HG03469 (cell line): ENCODE measurements at regions not wholly inside any gene's neighbourhood (a gene's known extent, or its start where the extent isn't known, plus 50 kb on each side); places are given as distances from the start of the nearest gene placed in this dataset.
"Not testable (repeated sequence)": the region's sequence is repeated elsewhere in the genome, so short reads cannot be mapped to it uniquely, and the experiment has no call there.

Experiments used
- ATAC-seq: cut with Tn5 transposase; IDR thresholded peaks from one replicate; pipeline ENCODE4 v1.9.1; 2021; ENCODE audit warnings: mild to moderate bottlenecking, moderate library complexity, moderate number of reproducible peaks; ENCODE audit not compliant: unreplicated experiment

- no peak for ATAC-seq
Observed at GRCh38 chr3:110646055-110646454, 425.6 kb upstream of the NECTIN3 start.

GRCh38 chr3:110646496-110646895, 425.1 kb upstream of the NECTIN3 start:
- no peak for ATAC-seq

GRCh38 chr3:110647586-110647985, 424.0 kb upstream of the NECTIN3 start:
- no peak for ATAC-seq

GRCh38 chr3:110650741-110651140, 420.9 kb upstream of the NECTIN3 start:
- no peak for ATAC-seq

- no peak for ATAC-seq
Observed at GRCh38 chr3:110654843-110655502, 416.6 kb upstream of the NECTIN3 start.

- no peak for ATAC-seq
Observed at GRCh38 chr3:110656394-110657025, 415.1 kb upstream of the NECTIN3 start.

- no peak for ATAC-seq
Observed at GRCh38 chr3:110664148-110664547, 407.5 kb upstream of the NECTIN3 start.

- no peak for ATAC-seq
Observed at GRCh38 chr3:110666495-110666894, 405.1 kb upstream of the NECTIN3 start.

GRCh38 chr3:110667216-110667615, 404.4 kb upstream of the NECTIN3 start:
- ATAC-seq, result no peak

- no peak for ATAC-seq
Observed at GRCh38 chr3:110670407-110670806, 401.2 kb upstream of the NECTIN3 start.

GRCh38 chr3:110677506-110677905, 394.1 kb upstream of the NECTIN3 start:
- ATAC-seq, result no peak

GRCh38 chr3:110679285-110679684, 392.3 kb upstream of the NECTIN3 start:
- ATAC-seq, result no peak

- no peak for ATAC-seq
Observed at GRCh38 chr3:110680450-110680849, 391.2 kb upstream of the NECTIN3 start.

GRCh38 chr3:110684466-110684865, 387.1 kb upstream of the NECTIN3 start:
- no peak for ATAC-seq

GRCh38 chr3:110685630-110686029, 386.0 kb upstream of the NECTIN3 start:
- ATAC-seq, result no peak

- ATAC-seq, result no peak
Observed at GRCh38 chr3:110686701-110687100, 384.9 kb upstream of the NECTIN3 start.

- no peak for ATAC-seq
Observed at GRCh38 chr3:110687138-110687537, 384.5 kb upstream of the NECTIN3 start.

- ATAC-seq, result no peak
Observed at GRCh38 chr3:110697961-110698360, 373.7 kb upstream of the NECTIN3 start.

- not testable (repeated sequence) for ATAC-seq
Observed at GRCh38 chr3:110704332-110704731, 367.3 kb upstream of the NECTIN3 start.

GRCh38 chr3:110708156-110708555, 363.5 kb upstream of the NECTIN3 start:
- no peak for ATAC-seq

GRCh38 chr3:110710156-110710555, 361.5 kb upstream of the NECTIN3 start:
- no peak for ATAC-seq

- ATAC-seq, result no peak
Observed at GRCh38 chr3:110710603-110711002, 361.0 kb upstream of the NECTIN3 start.
